ENCODE measurements at regions not wholly inside any gene's neighbourhood (a gene's known extent, or its start where the extent isn't known, plus 50 kb on each side); places are given as distances from the start of the nearest gene placed in this dataset.

- Histone ChIP-seq H3K9ac (ENCODE audit: low read depth in 2 of 2, low read length in 2 of 2) (no peak overlapping the region), H3K4me3 (no peak overlapping the region), H3K4me1 (no peaks in the 10 kb centered on the region), H3K36me3 (no peaks in the 10 kb centered on the region), H3K27me3 (peaks cover 4% of the 10 kb centered on the region), H3K9me3 (no peaks in the 10 kb centered on the region), H3K27ac (no peak overlapping the region)
- intact Hi-C loops (cut with DNase I), result no loop called here
- DNase-seq, result no peak
- no peak for TF ChIP-seq CTCF (IDR thresholded peaks at IDR 0.05)
Observed at GRCh38 chr14:104448321-104448720, 131.2 kb upstream of the C14orf180 start.

DNA sequence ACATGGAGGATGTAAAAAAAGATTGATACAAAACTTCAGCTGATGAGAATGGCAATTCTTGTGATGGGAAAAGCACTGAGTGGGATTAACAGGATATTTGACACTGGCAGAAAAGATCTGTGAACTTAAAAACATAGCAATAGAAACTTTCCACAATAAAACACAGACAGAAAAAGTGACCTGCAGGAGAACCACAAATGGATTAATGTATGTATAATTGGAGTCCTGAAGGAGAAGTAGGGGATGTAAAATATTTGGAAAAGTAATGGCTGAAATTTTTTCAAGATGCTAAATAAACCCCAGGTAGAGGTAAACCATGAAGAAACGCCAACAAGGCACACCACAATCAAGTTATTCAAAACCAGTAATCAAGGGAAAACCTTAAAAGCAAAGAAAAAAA lies 130.8 kb upstream of the C14orf180 start:
- intact Hi-C loops (cut with DNase I), result no loop called here
- no peak for DNase-seq
- H3K9ac ChIP-seq (ENCODE audit: low read depth in 2 of 2, low read length in 2 of 2), result no peak overlapping the region
- no peak for TF ChIP-seq CTCF (IDR thresholded peaks at IDR 0.05)
- H3K4me3 ChIP-seq, result no peak overlapping the region
- peaks cover 4% of the 10 kb centered on the region for H3K27me3 ChIP-seq
- H3K4me1 ChIP-seq, result no peaks in the 10 kb centered on the region
- no peak overlapping the region for H3K27ac ChIP-seq
- no peaks in the 10 kb centered on the region for H3K36me3 ChIP-seq
- no peaks in the 10 kb centered on the region for H3K9me3 ChIP-seq

- no peaks in the 10 kb centered on the region for H3K4me1 ChIP-seq
- no peak overlapping the region for H3K4me3 ChIP-seq
- peaks cover 4% of the 10 kb centered on the region for H3K27me3 ChIP-seq
- no peak overlapping the region for H3K9ac ChIP-seq (ENCODE audit: low read depth in 2 of 2, low read length in 2 of 2)
- intact Hi-C loops (cut with DNase I), result no loop called here
- TF ChIP-seq CTCF (IDR thresholded peaks at IDR 0.05), result no peak
- H3K9me3 ChIP-seq, result no peaks in the 10 kb centered on the region
- DNase-seq, result peak; percentile 14
- no peaks in the 10 kb centered on the region for H3K36me3 ChIP-seq
- H3K27ac ChIP-seq, result no peak overlapping the region
Observed at GRCh38 chr14:104450811-104451401, 128.7 kb upstream of the C14orf180 start.

- Histone ChIP-seq H3K27ac (no peak overlapping the region), H3K27me3 (peaks cover 4% of the 10 kb centered on the region), H3K9me3 (no peaks in the 10 kb centered on the region), H3K36me3 (no peaks in the 10 kb centered on the region), H3K4me3 (no peak overlapping the region), H3K4me1 (no peaks in the 10 kb centered on the region), H3K9ac (ENCODE audit: low read depth in 2 of 2, low read length in 2 of 2) (no peak overlapping the region)
- DNase-seq, result peak; percentile 6
- no peak for TF ChIP-seq CTCF (IDR thresholded peaks at IDR 0.05)
- intact Hi-C loops (cut with DNase I), result no loop called here
Observed at GRCh38 chr14:104451474-104451873, 128.1 kb upstream of the C14orf180 start.

DNA sequence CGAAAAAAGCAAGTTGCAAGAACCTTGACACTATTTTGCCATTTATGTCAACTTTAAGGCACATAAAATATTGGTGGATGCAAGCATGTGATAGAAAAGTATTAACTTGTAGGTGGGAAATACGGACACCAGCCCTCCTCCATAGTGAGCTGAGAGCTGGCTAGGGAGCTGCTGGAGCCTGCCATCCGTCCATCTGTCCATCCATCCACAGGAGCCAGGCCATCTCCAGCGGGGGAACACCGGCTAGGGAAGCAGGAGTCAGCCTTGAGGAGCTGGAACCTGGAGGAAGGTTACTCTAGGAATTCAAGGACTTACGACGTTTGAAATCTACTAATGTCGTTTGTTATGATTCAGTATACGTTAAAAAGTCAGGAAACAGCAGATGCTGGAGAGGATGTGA lies 120.7 kb upstream of the C14orf180 start:
- TF ChIP-seq CTCF (IDR thresholded peaks at IDR 0.05), result no peak
- Histone ChIP-seq H3K4me1 (no peaks in the 10 kb centered on the region), H3K4me3 (no peak overlapping the region), H3K27me3 (peaks cover 16% of the 10 kb centered on the region), H3K9ac (ENCODE audit: low read depth in 2 of 2, low read length in 2 of 2) (no peak overlapping the region), H3K36me3 (no peaks in the 10 kb centered on the region), H3K9me3 (no peaks in the 10 kb centered on the region), H3K27ac (no peak overlapping the region)
- intact Hi-C loops (cut with DNase I), result no loop called here
- peak; percentile 7 for DNase-seq
